GM23338 (cell line): ENCODE measurements at regions not wholly inside any gene's neighbourhood (a gene's known extent, or its start where the extent isn't known, plus 50 kb on each side); places are given as distances from the start of the nearest gene placed in this dataset.

Source experiments
- ATAC-seq: fragments of 200-7000 bp; cut with Tn5 transposase; 3 replicates; pipeline ENCODE4 v1.9.1; 2020
- DNase-seq: peaks from one replicate; pipeline ENCODE4 v3.0.0-alpha.2; 2015; ENCODE audit warnings: low spot score
- H2AFZ ChIP-seq: fragments of 200-600 bp; sonication (generic); 2 replicates; pipeline ENCODE4 v1.8.0; 2016; ENCODE audit warnings: antibody characterized with exemption, mild to moderate bottlenecking, moderate library complexity
- H3F3A ChIP-seq: fragments of 200-600 bp; sonication (generic); replicated peaks from 2 replicates; pipeline ENCODE4 v1.8.0; 2017; ENCODE audit warnings: antibody characterized with exemption, mixed run types, low read depth
- H3K27ac ChIP-seq: fragments of 200-600 bp; sonication (generic); 2 replicates; pipeline ENCODE4 v1.6.1; 2016; ENCODE audit warnings: low read depth
- H3K27me3 ChIP-seq: fragments of 200-600 bp; sonication (generic); 2 replicates; pipeline ENCODE4 v1.8.0; 2016; ENCODE audit warnings: mild to moderate bottlenecking, mixed run types, moderate library complexity; ENCODE audit not compliant: insufficient read depth
- H3K36me3 ChIP-seq: fragments of 200-600 bp; sonication (generic); 2 replicates; pipeline ENCODE4 v1.8.0; 2016; ENCODE audit warnings: mild to moderate bottlenecking; ENCODE audit not compliant: insufficient read depth
- H3K4me1 ChIP-seq: fragments of 200-600 bp; sonication (generic); 2 replicates; pipeline ENCODE4 v1.8.0; 2016; ENCODE audit warnings: mild to moderate bottlenecking, moderate library complexity; ENCODE audit not compliant: insufficient read depth
- H3K4me2 ChIP-seq: fragments of 200-600 bp; sonication (generic); 2 replicates; pipeline ENCODE4 v1.7.1; 2017; ENCODE audit warnings: mixed run types
- H3K4me3 ChIP-seq: fragments of 200-600 bp; sonication (generic); 2 replicates; pipeline ENCODE4 v1.6.1; 2016; ENCODE audit warnings: mixed run types
- H3K79me2 ChIP-seq: fragments of 200-600 bp; sonication (generic); replicated peaks from 2 replicates; pipeline ENCODE4 v1.8.0; 2017; ENCODE audit warnings: mild to moderate bottlenecking; ENCODE audit not compliant: insufficient read depth
- H3K9me2 ChIP-seq: fragments of 200-600 bp; sonication (generic); 2 replicates; pipeline ENCODE4 v1.8.0; 2017; ENCODE audit not compliant: insufficient read depth
- H4K20me1 ChIP-seq: fragments of 200-600 bp; sonication (generic); replicated peaks from 2 replicates; pipeline ENCODE4 v1.8.0; 2017; ENCODE audit warnings: mild to moderate bottlenecking; ENCODE audit not compliant: insufficient read depth
- H3K27ac Mint-ChIP-seq: 2 replicates; pipeline ENCODE4 v1.8.0; 2020; ENCODE audit warnings: inconsistent platforms, mild to moderate bottlenecking, moderate library complexity, mixed read lengths
- H3K27me3 Mint-ChIP-seq: 3 replicates; pipeline ENCODE4 v1.8.0; 2022; ENCODE audit warnings: low read depth, mild to moderate bottlenecking, moderate library complexity, mixed read lengths, inconsistent platforms; ENCODE audit not compliant: insufficient read depth, poor library complexity
- H3K36me3 Mint-ChIP-seq: 3 replicates; pipeline ENCODE4 v1.8.0; 2021; ENCODE audit warnings: low read depth, mild to moderate bottlenecking, inconsistent platforms, moderate library complexity, mixed read lengths
- H3K4me1 Mint-ChIP-seq: 3 replicates; pipeline ENCODE4 v1.8.0; 2020; ENCODE audit warnings: mild to moderate bottlenecking, inconsistent platforms, mixed read lengths
- H3K4me3 Mint-ChIP-seq: 3 replicates; pipeline ENCODE4 v1.8.0; 2021; ENCODE audit warnings: moderate library complexity, mild to moderate bottlenecking, inconsistent platforms, mixed read lengths
- H3K9me3 Mint-ChIP-seq: 3 replicates; pipeline ENCODE4 v1.8.0; 2020; ENCODE audit warnings: moderate library complexity, mild to moderate bottlenecking, inconsistent platforms, mixed read lengths
- CREB1 ChIP-seq: fragments of 250-450 bp; sonication (Bioruptor Pico); IDR thresholded peaks from 2 replicates; pipeline ENCODE4 v1.5.0; 2020; ENCODE audit warnings: low read depth, mild to moderate bottlenecking, moderate library complexity
- EZH2 ChIP-seq: fragments of 200-600 bp; sonication (generic); IDR thresholded peaks from one replicate; pipeline ENCODE4 v1.8.0; 2017; ENCODE audit warnings: antibody characterized with exemption, mild to moderate bottlenecking, low read depth; ENCODE audit not compliant: unreplicated experiment
- EZH2phosphoT487 ChIP-seq: fragments of 200-600 bp; sonication (generic); IDR thresholded peaks from one replicate; pipeline ENCODE4 v1.8.1; 2018; ENCODE audit warnings: antibody characterized with exemption; ENCODE audit not compliant: unreplicated experiment
- JUNB ChIP-seq: IDR thresholded peaks from one replicate; pipeline ENCODE4 v1.6.1; 2016; ENCODE audit warnings: antibody characterized with exemption; ENCODE audit not compliant: unreplicated experiment
- NANOG ChIP-seq: IDR thresholded peaks from 2 replicates; pipeline ENCODE4 v1.6.1; 2016; ENCODE audit warnings: antibody characterized with exemption, borderline replicate concordance
- POLR2AphosphoS5 ChIP-seq: IDR thresholded peaks from 2 replicates; pipeline ENCODE4 v1.6.1; 2016; ENCODE audit warnings: antibody characterized with exemption, low read depth
- STAT1 ChIP-seq: IDR thresholded peaks from one replicate; pipeline ENCODE4 v1.6.1; 2016; ENCODE audit warnings: antibody characterized with exemption; ENCODE audit not compliant: unreplicated experiment
- ZNF114 ChIP-seq: fragments of 250-450 bp; sonication (Bioruptor Pico); IDR thresholded peaks from 2 replicates; pipeline ENCODE4 v1.5.0; 2020; ENCODE audit warnings: mild to moderate bottlenecking, moderate library complexity
- ZNF331 ChIP-seq: fragments of 250-450 bp; sonication (Bioruptor Pico); IDR thresholded peaks from 2 replicates; pipeline ENCODE4 v1.5.0; 2020; ENCODE audit warnings: low read depth, mild to moderate bottlenecking, moderate library complexity
- TF ChIP-seq, protein P1 (sequence below): IDR thresholded peaks from 2 replicates; pipeline ENCODE4 v1.6.1; 2016; ENCODE audit warnings: antibody characterized with exemption
- TF ChIP-seq, protein P2 (sequence below): fragments of 250-450 bp; sonication (Bioruptor Pico); IDR thresholded peaks from 2 replicates; pipeline ENCODE4 v1.5.0; 2020; ENCODE audit warnings: mild to moderate bottlenecking, moderate library complexity
- TF ChIP-seq, protein P3 (sequence below), 2 experiments: fragments of 200-600 bp in 1 of 2; sonication (generic) in 1 of 2; conservative IDR thresholded peaks; 2 replicates each; pipeline versions ENCODE4 v1.5.1 to v1.6.1; 2016 to 2017; ENCODE audit warnings: antibody characterized with exemption in 2 of 2, low read depth in 2 of 2, mild to moderate bottlenecking in 2 of 2, moderate library complexity in 1 of 2
- TF ChIP-seq, protein P4 (sequence below): IDR thresholded peaks from one replicate; pipeline ENCODE4 v1.6.1; 2018; ENCODE audit warnings: antibody characterized with exemption; ENCODE audit not compliant: unreplicated experiment

DNA sequence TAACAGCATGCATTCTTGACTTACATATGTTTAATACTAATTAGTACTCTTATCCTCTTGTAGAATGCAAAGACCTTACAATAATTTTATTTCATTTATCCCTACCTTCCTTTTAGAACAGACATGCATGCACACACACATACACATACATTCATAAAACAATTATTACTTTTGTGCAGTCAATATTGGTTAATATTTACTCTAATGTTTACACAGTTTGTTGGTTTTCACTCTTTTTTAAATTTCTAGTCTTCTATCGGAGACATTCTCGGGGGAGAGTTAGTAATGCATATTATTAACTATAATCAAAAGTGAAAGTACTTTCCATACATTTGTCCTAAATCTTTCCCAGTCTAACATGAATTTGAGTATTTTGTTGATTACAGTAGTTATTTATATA, 317.7 kb upstream of the DPH6 start:
- Histone ChIP-seq H3K27ac (no peak overlapping the region), H3K79me2 (no peaks in the 10 kb centered on the region), H3K27me3 (no peaks in the 10 kb centered on the region), H3K4me3 (no peak overlapping the region), H3K4me1 (no peaks in the 10 kb centered on the region), H4K20me1 (no peaks in the 10 kb centered on the region), H3K36me3 (no peaks in the 10 kb centered on the region), H3K4me2 (no peak overlapping the region), H2AFZ (no peak overlapping the region), H3F3A (no peaks in the 10 kb centered on the region), H3K9me2 (no peaks in the 10 kb centered on the region)
- Mint-ChIP-seq H3K27me3 (no peaks in the 10 kb centered on the region), H3K27ac (no peak overlapping the region), H3K9me3 (no peaks in the 10 kb centered on the region), H3K36me3 (no peaks in the 10 kb centered on the region), H3K4me1 (peaks cover 21% of the 10 kb centered on the region; the same call in 2 of the 3 replicates), H3K4me3 (no peak overlapping the region)
- DNase-seq (no peak), ATAC-seq (no peak)
- TF ChIP-seq, protein P1, sequence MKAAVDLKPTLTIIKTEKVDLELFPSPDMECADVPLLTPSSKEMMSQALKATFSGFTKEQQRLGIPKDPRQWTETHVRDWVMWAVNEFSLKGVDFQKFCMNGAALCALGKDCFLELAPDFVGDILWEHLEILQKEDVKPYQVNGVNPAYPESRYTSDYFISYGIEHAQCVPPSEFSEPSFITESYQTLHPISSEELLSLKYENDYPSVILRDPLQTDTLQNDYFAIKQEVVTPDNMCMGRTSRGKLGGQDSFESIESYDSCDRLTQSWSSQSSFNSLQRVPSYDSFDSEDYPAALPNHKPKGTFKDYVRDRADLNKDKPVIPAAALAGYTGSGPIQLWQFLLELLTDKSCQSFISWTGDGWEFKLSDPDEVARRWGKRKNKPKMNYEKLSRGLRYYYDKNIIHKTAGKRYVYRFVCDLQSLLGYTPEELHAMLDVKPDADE, result no peak
- TF ChIP-seq, protein P2, sequence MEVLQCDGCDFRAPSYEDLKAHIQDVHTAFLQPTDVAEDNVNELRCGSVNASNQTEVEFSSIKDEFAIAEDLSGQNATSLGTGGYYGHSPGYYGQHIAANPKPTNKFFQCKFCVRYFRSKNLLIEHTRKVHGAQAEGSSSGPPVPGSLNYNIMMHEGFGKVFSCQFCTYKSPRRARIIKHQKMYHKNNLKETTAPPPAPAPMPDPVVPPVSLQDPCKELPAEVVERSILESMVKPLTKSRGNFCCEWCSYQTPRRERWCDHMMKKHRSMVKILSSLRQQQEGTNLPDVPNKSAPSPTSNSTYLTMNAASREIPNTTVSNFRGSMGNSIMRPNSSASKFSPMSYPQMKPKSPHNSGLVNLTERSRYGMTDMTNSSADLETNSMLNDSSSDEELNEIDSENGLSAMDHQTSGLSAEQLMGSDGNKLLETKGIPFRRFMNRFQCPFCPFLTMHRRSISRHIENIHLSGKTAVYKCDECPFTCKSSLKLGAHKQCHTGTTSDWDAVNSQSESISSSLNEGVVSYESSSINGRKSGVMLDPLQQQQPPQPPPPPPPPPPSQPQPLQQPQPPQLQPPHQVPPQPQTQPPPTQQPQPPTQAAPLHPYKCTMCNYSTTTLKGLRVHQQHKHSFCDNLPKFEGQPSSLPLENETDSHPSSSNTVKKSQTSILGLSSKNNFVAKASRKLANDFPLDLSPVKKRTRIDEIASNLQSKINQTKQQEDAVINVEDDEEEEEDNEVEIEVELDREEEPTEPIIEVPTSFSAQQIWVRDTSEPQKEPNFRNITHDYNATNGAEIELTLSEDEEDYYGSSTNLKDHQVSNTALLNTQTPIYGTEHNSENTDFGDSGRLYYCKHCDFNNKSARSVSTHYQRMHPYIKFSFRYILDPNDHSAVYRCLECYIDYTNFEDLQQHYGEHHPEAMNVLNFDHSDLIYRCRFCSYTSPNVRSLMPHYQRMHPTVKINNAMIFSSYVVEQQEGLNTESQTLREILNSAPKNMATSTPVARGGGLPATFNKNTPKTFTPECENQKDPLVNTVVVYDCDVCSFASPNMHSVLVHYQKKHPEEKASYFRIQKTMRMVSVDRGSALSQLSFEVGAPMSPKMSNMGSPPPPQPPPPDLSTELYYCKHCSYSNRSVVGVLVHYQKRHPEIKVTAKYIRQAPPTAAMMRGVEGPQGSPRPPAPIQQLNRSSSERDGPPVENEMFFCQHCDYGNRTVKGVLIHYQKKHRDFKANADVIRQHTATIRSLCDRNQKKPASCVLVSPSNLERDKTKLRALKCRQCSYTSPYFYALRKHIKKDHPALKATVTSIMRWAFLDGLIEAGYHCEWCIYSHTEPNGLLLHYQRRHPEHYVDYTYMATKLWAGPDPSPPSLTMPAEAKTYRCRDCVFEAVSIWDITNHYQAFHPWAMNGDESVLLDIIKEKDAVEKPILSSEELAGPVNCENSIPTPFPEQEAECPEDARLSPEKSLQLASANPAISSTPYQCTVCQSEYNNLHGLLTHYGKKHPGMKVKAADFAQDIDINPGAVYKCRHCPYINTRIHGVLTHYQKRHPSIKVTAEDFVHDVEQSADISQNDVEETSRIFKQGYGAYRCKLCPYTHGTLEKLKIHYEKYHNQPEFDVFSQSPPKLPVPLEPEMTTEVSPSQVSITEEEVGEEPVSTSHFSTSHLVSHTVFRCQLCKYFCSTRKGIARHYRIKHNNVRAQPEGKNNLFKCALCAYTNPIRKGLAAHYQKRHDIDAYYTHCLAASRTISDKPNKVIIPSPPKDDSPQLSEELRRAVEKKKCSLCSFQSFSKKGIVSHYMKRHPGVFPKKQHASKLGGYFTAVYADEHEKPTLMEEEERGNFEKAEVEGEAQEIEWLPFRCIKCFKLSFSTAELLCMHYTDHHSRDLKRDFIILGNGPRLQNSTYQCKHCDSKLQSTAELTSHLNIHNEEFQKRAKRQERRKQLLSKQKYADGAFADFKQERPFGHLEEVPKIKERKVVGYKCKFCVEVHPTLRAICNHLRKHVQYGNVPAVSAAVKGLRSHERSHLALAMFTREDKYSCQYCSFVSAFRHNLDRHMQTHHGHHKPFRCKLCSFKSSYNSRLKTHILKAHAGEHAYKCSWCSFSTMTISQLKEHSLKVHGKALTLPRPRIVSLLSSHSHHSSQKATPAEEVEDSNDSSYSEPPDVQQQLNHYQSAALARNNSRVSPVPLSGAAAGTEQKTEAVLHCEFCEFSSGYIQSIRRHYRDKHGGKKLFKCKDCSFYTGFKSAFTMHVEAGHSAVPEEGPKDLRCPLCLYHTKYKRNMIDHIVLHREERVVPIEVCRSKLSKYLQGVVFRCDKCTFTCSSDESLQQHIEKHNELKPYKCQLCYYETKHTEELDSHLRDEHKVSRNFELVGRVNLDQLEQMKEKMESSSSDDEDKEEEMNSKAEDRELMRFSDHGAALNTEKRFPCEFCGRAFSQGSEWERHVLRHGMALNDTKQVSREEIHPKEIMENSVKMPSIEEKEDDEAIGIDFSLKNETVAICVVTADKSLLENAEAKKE, result no peak
- TF ChIP-seq JUNB (no peak), EZH2phosphoT487 (no peak), NANOG (no peak), STAT1 (no peak), ZNF331 (CRISPR knock-in tag) (no peak), ZNF114 (CRISPR knock-in tag) (no peak), CREB1 (CRISPR knock-in tag) (no peak), POLR2AphosphoS5 (no peak), EZH2 (no peak)
- TF ChIP-seq, protein P3, sequence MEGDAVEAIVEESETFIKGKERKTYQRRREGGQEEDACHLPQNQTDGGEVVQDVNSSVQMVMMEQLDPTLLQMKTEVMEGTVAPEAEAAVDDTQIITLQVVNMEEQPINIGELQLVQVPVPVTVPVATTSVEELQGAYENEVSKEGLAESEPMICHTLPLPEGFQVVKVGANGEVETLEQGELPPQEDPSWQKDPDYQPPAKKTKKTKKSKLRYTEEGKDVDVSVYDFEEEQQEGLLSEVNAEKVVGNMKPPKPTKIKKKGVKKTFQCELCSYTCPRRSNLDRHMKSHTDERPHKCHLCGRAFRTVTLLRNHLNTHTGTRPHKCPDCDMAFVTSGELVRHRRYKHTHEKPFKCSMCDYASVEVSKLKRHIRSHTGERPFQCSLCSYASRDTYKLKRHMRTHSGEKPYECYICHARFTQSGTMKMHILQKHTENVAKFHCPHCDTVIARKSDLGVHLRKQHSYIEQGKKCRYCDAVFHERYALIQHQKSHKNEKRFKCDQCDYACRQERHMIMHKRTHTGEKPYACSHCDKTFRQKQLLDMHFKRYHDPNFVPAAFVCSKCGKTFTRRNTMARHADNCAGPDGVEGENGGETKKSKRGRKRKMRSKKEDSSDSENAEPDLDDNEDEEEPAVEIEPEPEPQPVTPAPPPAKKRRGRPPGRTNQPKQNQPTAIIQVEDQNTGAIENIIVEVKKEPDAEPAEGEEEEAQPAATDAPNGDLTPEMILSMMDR (conservative IDR thresholded peaks at IDR 0.05; ENCODE audit: low read depth in 2 of 2), result no peak
- TF ChIP-seq, protein P4, sequence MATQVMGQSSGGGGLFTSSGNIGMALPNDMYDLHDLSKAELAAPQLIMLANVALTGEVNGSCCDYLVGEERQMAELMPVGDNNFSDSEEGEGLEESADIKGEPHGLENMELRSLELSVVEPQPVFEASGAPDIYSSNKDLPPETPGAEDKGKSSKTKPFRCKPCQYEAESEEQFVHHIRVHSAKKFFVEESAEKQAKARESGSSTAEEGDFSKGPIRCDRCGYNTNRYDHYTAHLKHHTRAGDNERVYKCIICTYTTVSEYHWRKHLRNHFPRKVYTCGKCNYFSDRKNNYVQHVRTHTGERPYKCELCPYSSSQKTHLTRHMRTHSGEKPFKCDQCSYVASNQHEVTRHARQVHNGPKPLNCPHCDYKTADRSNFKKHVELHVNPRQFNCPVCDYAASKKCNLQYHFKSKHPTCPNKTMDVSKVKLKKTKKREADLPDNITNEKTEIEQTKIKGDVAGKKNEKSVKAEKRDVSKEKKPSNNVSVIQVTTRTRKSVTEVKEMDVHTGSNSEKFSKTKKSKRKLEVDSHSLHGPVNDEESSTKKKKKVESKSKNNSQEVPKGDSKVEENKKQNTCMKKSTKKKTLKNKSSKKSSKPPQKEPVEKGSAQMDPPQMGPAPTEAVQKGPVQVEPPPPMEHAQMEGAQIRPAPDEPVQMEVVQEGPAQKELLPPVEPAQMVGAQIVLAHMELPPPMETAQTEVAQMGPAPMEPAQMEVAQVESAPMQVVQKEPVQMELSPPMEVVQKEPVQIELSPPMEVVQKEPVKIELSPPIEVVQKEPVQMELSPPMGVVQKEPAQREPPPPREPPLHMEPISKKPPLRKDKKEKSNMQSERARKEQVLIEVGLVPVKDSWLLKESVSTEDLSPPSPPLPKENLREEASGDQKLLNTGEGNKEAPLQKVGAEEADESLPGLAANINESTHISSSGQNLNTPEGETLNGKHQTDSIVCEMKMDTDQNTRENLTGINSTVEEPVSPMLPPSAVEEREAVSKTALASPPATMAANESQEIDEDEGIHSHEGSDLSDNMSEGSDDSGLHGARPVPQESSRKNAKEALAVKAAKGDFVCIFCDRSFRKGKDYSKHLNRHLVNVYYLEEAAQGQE, result no peak
